MM.1S (cell line): ENCODE measurements at regions not wholly inside any gene's neighbourhood (a gene's known extent, or its start where the extent isn't known, plus 50 kb on each side); places are given as distances from the start of the nearest gene placed in this dataset.

Experiments used
- CTCF ChIP-seq: fragments of 300-600 bp; sonication (generic); IDR thresholded peaks from 2 replicates; pipeline ENCODE4 v1.5.1; 2016; ENCODE audit warnings: antibody characterized with exemption, low read length, mixed read lengths
- EZH2 ChIP-seq: fragments of 300-600 bp; sonication (generic); optimal IDR thresholded peaks from 2 replicates; pipeline ENCODE3; 2017; ENCODE audit warnings: low read depth, mild to moderate bottlenecking, antibody characterized with exemption, low read length, mixed read lengths
- EZH2phosphoT487 ChIP-seq: fragments of 300-600 bp; sonication (generic); IDR thresholded peaks from 2 replicates; pipeline ENCODE4 v1.6.1; 2018; ENCODE audit warnings: antibody characterized with exemption, low read length

- no peak for TF ChIP-seq CTCF
- TF ChIP-seq EZH2phosphoT487, result no peak
- TF ChIP-seq EZH2, result no peak
These were observed 1841.9 kb downstream of the EFNA5 start for GRCh38 chr5:105828821-105829220.
